GM19455 (cell line): ENCODE measurements at regions not wholly inside any gene's neighbourhood (a gene's known extent, or its start where the extent isn't known, plus 50 kb on each side); places are given as distances from the start of the nearest gene placed in this dataset.
"Not testable (repeated sequence)": the region's sequence is repeated elsewhere in the genome, so short reads cannot be mapped to it uniquely, and the experiment has no call there.

Experiments used
- ATAC-seq: cut with Tn5 transposase; IDR thresholded peaks from one replicate; pipeline ENCODE4 v1.9.1; 2021; ENCODE audit not compliant: unreplicated experiment

GRCh38 chr3:110900576-110900975 is 171.0 kb upstream of the NECTIN3 start:
- ATAC-seq: no peak

DNA sequence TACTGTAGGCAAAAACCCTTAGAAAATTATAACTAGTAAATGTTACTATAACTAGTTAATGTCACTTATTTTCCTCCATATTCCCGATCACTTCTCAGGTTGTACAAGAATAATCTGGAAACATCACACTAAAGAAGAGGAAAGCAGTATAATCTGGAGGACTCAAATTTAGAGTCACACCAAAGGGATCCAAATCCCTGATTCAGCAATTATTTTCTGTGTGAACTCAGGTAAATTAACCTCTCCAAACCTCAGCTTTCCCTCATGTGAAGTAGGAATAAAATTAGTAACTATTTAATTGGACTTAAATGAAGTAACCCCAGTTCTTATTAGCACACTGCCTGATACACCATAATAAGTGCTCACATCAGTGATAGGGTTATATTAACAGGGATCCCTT is 170.1 kb upstream of the NECTIN3 start:
- ATAC-seq: no peak

DNA sequence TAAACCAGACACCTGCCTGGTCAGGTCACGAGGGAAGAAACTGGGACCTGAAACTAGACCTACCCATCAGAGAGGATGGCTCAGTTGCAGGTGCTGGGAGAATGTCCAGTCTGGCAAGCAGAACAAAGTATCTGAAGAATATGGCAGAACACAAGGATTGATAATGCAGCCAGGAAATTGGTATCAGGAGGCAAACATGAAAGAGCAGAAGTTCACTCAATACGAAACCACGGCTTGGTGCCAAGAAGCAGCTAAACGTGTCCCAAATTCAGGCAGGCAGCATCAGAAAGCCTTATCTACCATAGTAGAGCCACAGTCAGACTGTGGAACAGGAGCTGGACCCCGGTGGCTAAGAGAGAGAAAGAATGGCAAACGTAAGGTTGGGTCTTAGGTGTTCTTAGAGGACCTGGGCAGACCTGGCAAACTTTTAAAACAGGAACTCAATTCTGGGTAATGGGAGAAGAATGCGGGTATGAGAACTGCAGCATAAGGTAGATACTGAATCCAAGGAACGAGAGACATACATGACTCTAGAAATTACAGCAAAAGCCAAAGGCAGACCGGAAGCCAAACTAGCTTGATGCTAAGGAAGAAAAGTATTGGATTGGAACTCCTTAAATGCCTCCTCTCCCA is 169.0 kb upstream of the NECTIN3 start:
- ATAC-seq: no peak

- ATAC-seq: no peak
Observed at GRCh38 chr3:110903771-110904519, 167.7 kb upstream of the NECTIN3 start.

GRCh38 chr3:110904520-110904890 is 167.1 kb upstream of the NECTIN3 start:
- no peak for ATAC-seq

- ATAC-seq: no peak
Observed at GRCh38 chr3:110905121-110905520, 166.5 kb upstream of the NECTIN3 start.

DNA sequence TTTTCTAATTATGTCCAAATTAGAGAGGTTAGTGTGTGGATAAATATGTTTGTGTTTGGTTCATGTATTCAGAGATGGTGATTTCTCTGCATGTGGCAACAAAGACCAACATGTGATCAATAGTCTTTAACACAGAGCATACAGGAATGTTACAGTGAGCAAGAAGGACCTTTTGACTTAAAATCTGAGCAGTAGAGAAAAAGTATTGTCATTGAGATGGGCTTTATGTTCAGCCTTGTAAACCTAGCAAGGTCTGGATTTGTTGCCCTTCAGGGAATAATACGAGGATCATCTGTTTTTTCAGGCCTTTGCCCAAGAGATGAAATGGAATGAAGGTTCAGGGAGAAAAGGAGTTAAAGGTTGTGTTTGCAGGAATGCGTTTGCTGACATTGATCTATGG is 161.8 kb upstream of the NECTIN3 start:
- no peak for ATAC-seq

- ATAC-seq: no peak
Observed at GRCh38 chr3:110910346-110910955, 161.2 kb upstream of the NECTIN3 start.

- ATAC-seq: no peak
Observed at GRCh38 chr3:110918963-110919362, 152.7 kb upstream of the NECTIN3 start.

DNA sequence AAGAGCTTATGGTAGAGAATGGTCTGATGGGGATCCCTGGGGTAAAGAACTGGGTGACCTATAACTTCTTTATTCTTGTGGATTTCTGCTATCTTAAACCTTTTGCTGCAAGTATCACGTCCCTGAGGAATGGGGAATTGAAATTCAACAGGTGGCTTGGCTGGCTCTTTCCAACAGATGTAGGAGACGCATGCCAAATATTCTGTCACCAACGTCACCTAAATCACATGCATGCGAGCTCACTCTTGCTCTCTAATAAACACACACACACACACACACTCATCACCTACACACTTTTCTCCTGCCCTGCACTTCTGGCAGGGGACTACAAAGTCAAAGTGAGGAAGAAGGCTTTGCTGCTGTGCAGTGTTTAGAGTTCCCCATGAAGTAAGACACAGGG is 145.8 kb upstream of the NECTIN3 start:
- ATAC-seq: no peak

DNA sequence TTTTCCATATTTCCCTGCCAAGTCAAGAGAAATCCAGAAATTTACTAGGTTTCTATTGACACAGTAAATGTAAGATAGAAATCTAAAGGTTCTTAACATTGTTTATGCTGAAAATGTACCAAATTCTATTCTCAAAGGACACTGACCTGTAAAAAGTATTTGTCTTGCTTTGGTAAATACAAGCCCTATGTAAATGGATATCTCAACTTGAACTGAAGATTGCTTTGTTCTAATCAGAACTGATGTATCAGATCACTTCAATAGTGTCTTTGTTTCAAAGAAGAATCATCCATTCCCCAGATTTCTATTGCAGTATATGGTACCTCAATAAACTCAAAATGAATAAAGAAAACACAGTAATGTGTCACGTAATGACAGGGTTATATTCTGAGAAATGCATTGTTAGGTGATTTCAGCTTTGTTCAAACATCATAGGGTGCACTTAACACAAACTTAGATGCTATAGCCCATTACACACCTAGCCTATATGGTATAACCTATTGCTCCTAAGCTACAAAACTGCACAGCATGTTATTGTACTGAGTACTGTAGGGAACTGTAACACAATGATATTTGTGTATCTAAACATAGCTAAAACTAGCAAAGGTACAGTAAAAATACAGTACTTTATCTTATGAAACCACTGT is 143.5 kb upstream of the NECTIN3 start:
- no peak for ATAC-seq

DNA sequence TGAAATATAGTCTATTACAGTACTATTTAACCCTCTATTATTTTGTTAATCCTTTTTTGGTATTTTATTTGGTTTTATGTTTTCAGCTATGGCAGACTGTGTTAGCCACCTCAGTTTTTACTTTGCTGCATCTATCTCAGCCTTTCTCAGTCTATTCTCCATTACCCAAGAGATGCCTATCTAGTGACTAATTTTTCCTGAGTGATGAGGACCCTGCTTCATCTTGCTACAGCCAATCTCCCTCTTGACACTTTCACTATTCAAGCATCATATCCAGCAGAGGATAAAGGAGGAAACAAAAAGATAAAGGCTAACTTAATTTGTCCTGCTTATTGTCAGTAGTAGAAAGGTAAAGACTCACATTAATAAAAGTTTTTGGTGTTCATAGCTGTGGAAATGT is 141.8 kb upstream of the NECTIN3 start:
- no peak for ATAC-seq

DNA sequence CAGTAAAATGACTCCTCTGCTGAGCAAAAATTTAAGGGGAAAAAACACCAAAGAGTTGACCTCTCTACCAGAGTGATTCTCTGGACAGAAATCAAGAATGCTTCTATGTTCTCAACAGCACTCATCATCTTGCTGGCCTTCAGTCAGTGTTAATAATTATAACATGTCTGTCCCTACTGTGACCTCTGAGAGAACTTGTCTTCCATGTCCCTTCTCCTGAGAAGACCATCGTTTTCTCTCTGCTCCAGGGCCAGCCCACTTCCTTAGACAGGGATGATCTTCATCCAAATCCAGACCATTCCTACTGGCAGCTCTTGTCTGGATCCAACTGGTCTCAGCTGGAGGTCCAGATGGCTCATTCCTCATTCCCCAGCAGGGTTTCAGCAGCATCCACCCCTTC is 139.0 kb upstream of the NECTIN3 start:
- ATAC-seq: no peak

DNA sequence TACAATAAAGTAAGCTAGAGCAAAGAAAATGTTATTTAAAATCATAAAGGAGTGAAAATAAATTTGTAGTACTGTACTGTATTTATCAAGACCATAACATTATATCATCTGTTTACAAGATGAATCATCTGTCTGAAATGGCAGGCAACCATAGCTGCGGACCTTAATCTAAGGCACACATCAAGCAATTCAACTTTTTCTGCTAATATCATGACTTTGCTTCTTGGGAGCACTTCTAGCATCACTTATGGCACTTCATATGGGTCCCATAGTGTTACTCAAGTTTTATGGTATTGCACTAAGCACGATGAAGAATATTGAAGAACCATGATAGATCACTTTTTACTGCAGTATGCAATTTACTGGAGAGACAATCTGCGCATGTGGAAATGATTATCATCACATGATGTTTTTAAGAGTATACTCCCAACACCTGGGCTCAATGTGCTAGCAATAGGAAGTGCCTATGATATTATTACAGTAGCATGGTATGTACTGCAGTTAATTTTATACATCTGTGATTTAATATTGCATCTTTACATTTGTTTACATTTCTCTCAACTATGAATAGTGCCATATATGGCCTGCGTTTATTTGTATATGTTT is 137.7 kb upstream of the NECTIN3 start:
- no peak for ATAC-seq

DNA sequence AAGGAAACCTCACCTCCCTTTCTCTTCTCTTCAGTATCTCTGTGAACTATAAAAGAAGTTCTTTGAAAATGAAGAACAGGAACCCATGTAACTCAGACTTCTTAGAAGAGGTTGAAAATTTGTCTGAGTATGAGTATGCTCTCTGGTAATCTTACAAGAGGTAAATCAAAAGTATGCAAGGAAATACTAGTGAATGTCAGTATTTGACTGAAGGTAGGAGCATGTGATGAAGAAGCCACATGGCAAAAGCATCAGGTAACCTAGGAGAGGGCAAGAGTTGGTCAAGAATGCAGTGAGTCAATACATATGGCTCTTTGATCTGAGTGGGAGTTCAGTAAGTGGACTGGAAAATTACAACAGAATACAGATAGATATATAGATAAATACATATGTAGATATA is 133.0 kb upstream of the NECTIN3 start:
- no peak for ATAC-seq

GRCh38 chr3:110940055-110940454 is 131.6 kb upstream of the NECTIN3 start:
- ATAC-seq: no peak

DNA sequence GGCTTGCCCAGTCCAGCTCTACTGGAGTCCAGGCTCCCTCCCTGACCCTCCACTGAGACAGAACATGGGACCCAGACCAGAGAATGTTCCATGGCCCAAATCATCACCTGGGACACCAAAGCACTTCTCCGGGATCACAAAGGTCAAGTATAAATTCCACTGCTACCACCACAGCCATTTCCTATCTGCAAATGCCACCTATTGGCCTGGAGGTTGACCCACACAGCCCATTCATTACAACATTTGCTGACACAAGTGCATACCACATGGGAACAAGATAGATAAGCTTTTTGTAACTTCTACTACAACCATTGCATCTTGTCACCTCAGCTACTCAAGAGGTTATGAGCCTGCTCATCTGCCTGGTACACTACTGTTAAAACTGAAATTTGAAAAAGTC is 126.8 kb upstream of the NECTIN3 start:
- no peak for ATAC-seq

DNA sequence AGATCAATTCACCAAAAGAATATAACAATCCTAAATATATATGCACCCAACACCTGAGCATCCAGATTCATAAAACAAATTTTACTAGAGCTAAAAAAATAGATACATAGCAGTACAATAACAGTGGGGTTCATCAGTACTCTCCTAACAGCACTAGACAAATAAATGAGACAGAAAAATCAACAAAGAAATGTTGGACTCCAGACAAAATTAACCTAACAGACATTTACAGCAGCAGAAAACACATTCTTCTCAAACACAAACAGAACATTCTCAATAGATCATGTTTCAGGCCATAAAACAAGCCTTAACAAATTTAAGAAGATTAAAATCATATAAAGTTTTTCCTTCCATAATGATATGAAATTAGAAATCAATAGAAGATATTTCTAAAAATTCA is 124.8 kb upstream of the NECTIN3 start:
- no peak for ATAC-seq

GRCh38 chr3:110949194-110949593 is 122.4 kb upstream of the NECTIN3 start:
- not testable (repeated sequence) for ATAC-seq

GRCh38 chr3:110955301-110955880 is 116.2 kb upstream of the NECTIN3 start:
- ATAC-seq: no peak

DNA sequence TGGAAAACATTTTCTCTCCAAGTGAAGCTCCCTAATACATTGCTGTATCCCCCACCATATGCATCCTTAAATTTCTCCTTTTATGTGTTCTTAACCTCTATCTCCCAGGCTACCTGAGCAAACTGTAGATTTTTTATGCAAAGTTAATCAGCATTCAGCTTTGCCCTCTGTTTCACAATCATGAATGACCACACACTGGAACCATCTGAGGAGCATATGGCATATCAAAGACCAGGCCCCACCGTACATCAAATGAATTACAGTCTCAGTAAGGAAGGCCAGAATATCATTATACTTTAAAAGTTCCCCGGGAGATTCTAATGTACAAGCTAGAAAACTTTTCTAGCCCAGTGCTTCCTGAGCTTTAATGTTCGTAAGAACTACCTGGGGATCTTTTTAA is 115.5 kb upstream of the NECTIN3 start:
- no peak for ATAC-seq
